Neural cell (in vitro differentiated cells): ENCODE measurements at regions not wholly inside any gene's neighbourhood (a gene's known extent, or its start where the extent isn't known, plus 50 kb on each side); places are given as distances from the start of the nearest gene placed in this dataset.
"Not testable (repeated sequence)": the region's sequence is repeated elsewhere in the genome, so short reads cannot be mapped to it uniquely, and the experiment has no call there.

Experiments
- H2AFZ ChIP-seq: fragments of 200-600, 300-800 bp; sonication (generic), shearing (Covaris generic); 2 replicates; pipeline ENCODE4 v1.6.0; 2014; ENCODE audit warnings: low read depth, mild to moderate bottlenecking, antibody characterized with exemption, low read length, moderate library complexity
- H3F3A ChIP-seq: fragments of 200-600 bp; shearing (Covaris generic); 2 replicates; pipeline ENCODE4 v1.6.1; 2016; ENCODE audit warnings: mild to moderate bottlenecking, moderate library complexity, mixed read lengths, antibody characterized with exemption, low read length; ENCODE audit not compliant: insufficient read depth, poor library complexity, severe bottlenecking
- H3K27ac ChIP-seq: fragments of 200-600, 300-800 bp; sonication (generic), shearing (Covaris generic); 2 replicates; pipeline ENCODE4 v1.5.1; 2014; ENCODE audit warnings: mild to moderate bottlenecking, low read length, moderate library complexity
- H3K27me3 ChIP-seq: fragments of 300-800, 200-600 bp; sonication (generic), shearing (Covaris generic); 2 replicates; pipeline ENCODE4 v1.6.0; 2014; ENCODE audit warnings: mild to moderate bottlenecking, low read depth, low read length, moderate library complexity; ENCODE audit not compliant: insufficient read depth
- H3K36me3 ChIP-seq: fragments of 300-800, 200-600 bp; sonication (generic), shearing (Covaris generic); 2 replicates; pipeline ENCODE4 v1.5.1; 2014; ENCODE audit warnings: mild to moderate bottlenecking, antibody characterized with exemption, low read length, moderate library complexity; ENCODE audit not compliant: insufficient read depth
- H3K4me2 ChIP-seq: fragments of 300-800, 200-600 bp; sonication (generic), shearing (Covaris generic); 2 replicates; pipeline ENCODE4 v1.6.0; 2014; ENCODE audit warnings: mild to moderate bottlenecking, low read length
- H3K4me3 ChIP-seq: fragments of 300-800, 200-600 bp; sonication (generic), shearing (Covaris generic); 2 replicates; pipeline ENCODE4 v1.5.1; 2014; ENCODE audit warnings: mild to moderate bottlenecking, low read length, moderate library complexity
- H3K79me2 ChIP-seq: fragments of 200-600 bp; shearing (Covaris generic); replicated peaks from 2 replicates; pipeline ENCODE4 v1.6.0; 2014; ENCODE audit warnings: mild to moderate bottlenecking, low read length, moderate library complexity; ENCODE audit not compliant: insufficient read depth
- H3K9ac ChIP-seq: fragments of 300-800, 200-600 bp; sonication (generic), shearing (Covaris generic); 2 replicates; pipeline ENCODE4 v1.6.1; 2016; ENCODE audit warnings: mild to moderate bottlenecking, low read length, mixed read lengths
- H3K9me2 ChIP-seq: fragments of 200-600 bp; shearing (Covaris generic); 2 replicates; pipeline ENCODE4 v1.6.1; 2016; ENCODE audit warnings: mild to moderate bottlenecking, low read length, mixed read lengths; ENCODE audit not compliant: insufficient read depth
- H3K9me3 ChIP-seq: fragments of 200-600, 300-800 bp; sonication (generic), shearing (Covaris generic); 2 replicates; pipeline ENCODE4 v1.6.1; 2016; ENCODE audit warnings: mild to moderate bottlenecking, mixed run types, low read length, moderate library complexity, mixed read lengths
- H4K20me1 ChIP-seq: fragments of 200-600 bp; shearing (Covaris generic); 2 replicates; pipeline ENCODE4 v1.6.1; 2016; ENCODE audit warnings: mild to moderate bottlenecking, mixed run types; ENCODE audit not compliant: insufficient read depth
- CTCF ChIP-seq: fragments of 450-650 bp; IDR thresholded peaks from 2 replicates; pipeline ENCODE4 v1.5.1; 2014; ENCODE audit warnings: antibody characterized with exemption, mild to moderate bottlenecking, moderate library complexity; ENCODE audit not compliant: poor library complexity, severe bottlenecking
- EP300 ChIP-seq: fragments of 450-650 bp; conservative IDR thresholded peaks from 2 replicates; pipeline ENCODE4 v1.6.1; 2014; ENCODE audit warnings: antibody characterized with exemption, mild to moderate bottlenecking, moderate library complexity; ENCODE audit not compliant: poor library complexity, severe bottlenecking
- EZH2 ChIP-seq: fragments of 200-600, 300-800 bp; shearing (Covaris generic), sonication (generic); IDR thresholded peaks from 2 replicates; pipeline ENCODE4 v1.6.1; 2014; ENCODE audit warnings: antibody characterized with exemption, low read length, borderline replicate concordance, mild to moderate bottlenecking; ENCODE audit not compliant: insufficient read depth, poor library complexity, severe bottlenecking
- MXI1 ChIP-seq: fragments of 450-650 bp; conservative IDR thresholded peaks from 2 replicates; pipeline ENCODE4 v1.6.1; 2014; ENCODE audit warnings: antibody characterized with exemption, mild to moderate bottlenecking; ENCODE audit not compliant: poor library complexity, severe bottlenecking
- POLR2AphosphoS5 ChIP-seq: IDR thresholded peaks from 2 replicates; pipeline ENCODE4 v1.6.1; 2012
- RAD21 ChIP-seq: fragments of 450-650 bp; conservative IDR thresholded peaks from 2 replicates; pipeline ENCODE4 v1.6.1; 2014; ENCODE audit warnings: antibody characterized with exemption, mild to moderate bottlenecking, moderate library complexity
- REST ChIP-seq: IDR thresholded peaks from 2 replicates; pipeline ENCODE4 v1.6.1; 2012; ENCODE audit warnings: borderline replicate concordance
- SMC3 ChIP-seq: fragments of 450-650 bp; conservative IDR thresholded peaks from 2 replicates; pipeline ENCODE4 v1.6.1; 2014; ENCODE audit warnings: antibody characterized with exemption, mild to moderate bottlenecking, moderate library complexity; ENCODE audit not compliant: poor library complexity
- TAF1 ChIP-seq: IDR thresholded peaks from 2 replicates; pipeline ENCODE4 v1.6.1; 2012; ENCODE audit warnings: low read depth

- H3F3A ChIP-seq = no peaks in the 10 kb centered on the region
- no peak overlapping the region for H3K27ac ChIP-seq
- H3K4me3 ChIP-seq = no peak overlapping the region
- no peaks in the 10 kb centered on the region for H3K27me3 ChIP-seq
- H3K4me2 ChIP-seq = no peak overlapping the region
- no peak overlapping the region for H3K9ac ChIP-seq
- no peak for TF ChIP-seq POLR2AphosphoS5
- TF ChIP-seq REST = no peak
- no peak for TF ChIP-seq EZH2
- TF ChIP-seq EP300 = no peak
- TF ChIP-seq TAF1 = no peak
- TF ChIP-seq SMC3 = no peak
- no peak for TF ChIP-seq CTCF
- TF ChIP-seq MXI1 = no peak
- no peak for TF ChIP-seq RAD21
- no peaks in the 10 kb centered on the region for H3K9me2 ChIP-seq
- H3K9me3 ChIP-seq = peaks cover 4% of the 10 kb centered on the region
- H4K20me1 ChIP-seq = no peaks in the 10 kb centered on the region
- H3K79me2 ChIP-seq = no peaks in the 10 kb centered on the region
- H2AFZ ChIP-seq = no peak overlapping the region
- H3K36me3 ChIP-seq = no peaks in the 10 kb centered on the region
Observed at GRCh38 chr22:48757581-48757980, 1070.1 kb downstream of the BRD1 start.

- not testable (repeated sequence) for H2AFZ ChIP-seq, H3K27me3 ChIP-seq, H3K4me3 ChIP-seq, H3K9me3 ChIP-seq, H4K20me1 ChIP-seq, H3K9ac ChIP-seq, H3K9me2 ChIP-seq, H3K36me3 ChIP-seq, H3F3A ChIP-seq, H3K79me2 ChIP-seq, H3K4me2 ChIP-seq, H3K27ac ChIP-seq
Observed at GRCh38 chr22:48757135-48757534, 1070.5 kb downstream of the BRD1 start.
